ENCODE measurements at regions not wholly inside any gene's neighbourhood (a gene's known extent, or its start where the extent isn't known, plus 50 kb on each side); places are given as distances from the start of the nearest gene placed in this dataset.
"Not testable (repeated sequence)": the region's sequence is repeated elsewhere in the genome, so short reads cannot be mapped to it uniquely, and the experiment has no call there.

- TF ChIP-seq, protein P1, sequence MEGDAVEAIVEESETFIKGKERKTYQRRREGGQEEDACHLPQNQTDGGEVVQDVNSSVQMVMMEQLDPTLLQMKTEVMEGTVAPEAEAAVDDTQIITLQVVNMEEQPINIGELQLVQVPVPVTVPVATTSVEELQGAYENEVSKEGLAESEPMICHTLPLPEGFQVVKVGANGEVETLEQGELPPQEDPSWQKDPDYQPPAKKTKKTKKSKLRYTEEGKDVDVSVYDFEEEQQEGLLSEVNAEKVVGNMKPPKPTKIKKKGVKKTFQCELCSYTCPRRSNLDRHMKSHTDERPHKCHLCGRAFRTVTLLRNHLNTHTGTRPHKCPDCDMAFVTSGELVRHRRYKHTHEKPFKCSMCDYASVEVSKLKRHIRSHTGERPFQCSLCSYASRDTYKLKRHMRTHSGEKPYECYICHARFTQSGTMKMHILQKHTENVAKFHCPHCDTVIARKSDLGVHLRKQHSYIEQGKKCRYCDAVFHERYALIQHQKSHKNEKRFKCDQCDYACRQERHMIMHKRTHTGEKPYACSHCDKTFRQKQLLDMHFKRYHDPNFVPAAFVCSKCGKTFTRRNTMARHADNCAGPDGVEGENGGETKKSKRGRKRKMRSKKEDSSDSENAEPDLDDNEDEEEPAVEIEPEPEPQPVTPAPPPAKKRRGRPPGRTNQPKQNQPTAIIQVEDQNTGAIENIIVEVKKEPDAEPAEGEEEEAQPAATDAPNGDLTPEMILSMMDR (IDR thresholded peaks at IDR 0.05), result not testable (repeated sequence)
- TF ChIP-seq POLR2A (IDR thresholded peaks at IDR 0.05), result not testable (repeated sequence)
Observed at GRCh38 chr5:20721286-20721685, 733.3 kb upstream of the CDH18 start.
